ENCODE measurements at regions not wholly inside any gene's neighbourhood (a gene's known extent, or its start where the extent isn't known, plus 50 kb on each side); places are given as distances from the start of the nearest gene placed in this dataset.
A peak's percentile ranks its signal among the peaks of the same experiment; 100 is the strongest.

DNA sequence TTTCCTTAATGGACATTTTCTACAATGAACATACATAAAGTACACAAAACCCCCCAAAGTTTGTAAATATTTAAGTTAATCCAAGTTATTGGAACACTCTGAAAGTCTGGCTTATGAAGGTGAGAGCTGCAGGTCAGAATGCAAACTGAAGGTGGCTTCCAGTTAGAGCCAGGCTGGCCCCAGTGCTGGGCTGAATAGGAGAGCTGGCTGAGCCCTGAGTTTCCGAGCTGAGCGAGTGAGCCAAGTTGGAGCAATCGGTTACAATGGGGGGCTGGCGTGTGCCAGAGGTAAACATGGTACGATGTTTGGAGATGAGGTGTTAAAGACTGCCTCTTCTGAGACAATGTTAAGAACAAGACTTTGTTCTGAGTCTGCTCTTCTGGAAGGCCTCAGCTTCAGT, 230.8 kb upstream of the MCTP2 start:
- TF ChIP-seq CTCF (IDR thresholded peaks at IDR 0.05): no peak
- Histone ChIP-seq H3K27me3 (replicated peaks; ENCODE audit: insufficient read depth) (no peaks in the 10 kb centered on the region), H3K36me3 (no peaks in the 10 kb centered on the region), H3K4me1 (ENCODE audit: control insufficient read depth in 1 of 2, low read depth in 2 of 2) (no peaks in the 10 kb centered on the region), H3K27ac (no peak overlapping the region), H3K9me3 (no peaks in the 10 kb centered on the region), H3K4me3 (no peak overlapping the region)
- no peak for ATAC-seq (ENCODE audit: insufficient number of reproducible peaks, low FRiP score, low read depth)
- no peak for DNase-seq (ENCODE audit: low spot score)

GRCh38 chr15:93997071-93997658, 234.2 kb upstream of the MCTP2 start:
- peak; percentile 35 for TF ChIP-seq CTCF (IDR thresholded peaks at IDR 0.05)
- H3K4me3 ChIP-seq: no peak overlapping the region
- no peaks in the 10 kb centered on the region for H3K9me3 ChIP-seq
- H3K27me3 ChIP-seq (replicated peaks; ENCODE audit: insufficient read depth): no peaks in the 10 kb centered on the region
- DNase-seq (ENCODE audit: low spot score) (no peak), ATAC-seq (ENCODE audit: insufficient number of reproducible peaks, low FRiP score, low read depth) (no peak)
- no peaks in the 10 kb centered on the region for H3K36me3 ChIP-seq
- H3K27ac ChIP-seq: no peak overlapping the region
- no peaks in the 10 kb centered on the region for H3K4me1 ChIP-seq (ENCODE audit: control insufficient read depth in 1 of 2, low read depth in 2 of 2)

GRCh38 chr15:93989440-93989998, 241.8 kb upstream of the MCTP2 start:
- H3K27ac ChIP-seq: no peak overlapping the region
- H3K4me1 ChIP-seq (ENCODE audit: control insufficient read depth in 1 of 2, low read depth in 2 of 2): no peaks in the 10 kb centered on the region
- TF ChIP-seq CTCF (IDR thresholded peaks at IDR 0.05): no peak

GRCh38 chr15:93987068-93987467, 244.3 kb upstream of the MCTP2 start:
- Histone ChIP-seq H3K36me3 (no peaks in the 10 kb centered on the region), H3K9me3 (no peaks in the 10 kb centered on the region), H3K4me3 (no peak overlapping the region), H3K27me3 (replicated peaks; ENCODE audit: insufficient read depth) (no peaks in the 10 kb centered on the region), H3K4me1 (ENCODE audit: control insufficient read depth in 1 of 2, low read depth in 2 of 2) (no peaks in the 10 kb centered on the region), H3K27ac (no peak overlapping the region)
- ATAC-seq (ENCODE audit: insufficient number of reproducible peaks, low FRiP score, low read depth): no peak
- TF ChIP-seq CTCF (IDR thresholded peaks at IDR 0.05): no peak
- DNase-seq (ENCODE audit: low spot score): no peak

More at GRCh38 chr15:93989440-93989998, 241.8 kb upstream of the MCTP2 start:
- no peak for DNase-seq (ENCODE audit: low spot score)
- Histone ChIP-seq H3K4me3 (no peak overlapping the region), H3K9me3 (no peaks in the 10 kb centered on the region), H3K27me3 (replicated peaks; ENCODE audit: insufficient read depth) (no peaks in the 10 kb centered on the region), H3K36me3 (no peaks in the 10 kb centered on the region)
- no peak for ATAC-seq (ENCODE audit: insufficient number of reproducible peaks, low FRiP score, low read depth)

GRCh38 chr15:93986400-93986984, 244.9 kb upstream of the MCTP2 start:
- no peaks in the 10 kb centered on the region for H3K4me1 ChIP-seq (ENCODE audit: control insufficient read depth in 1 of 2, low read depth in 2 of 2)

More at GRCh38 chr15:93986400-93986984, 244.9 kb upstream of the MCTP2 start:
- ATAC-seq (ENCODE audit: insufficient number of reproducible peaks, low FRiP score, low read depth) (no peak), DNase-seq (ENCODE audit: low spot score) (no peak)
- no peak for TF ChIP-seq CTCF (IDR thresholded peaks at IDR 0.05)
- Histone ChIP-seq H3K27me3 (replicated peaks; ENCODE audit: insufficient read depth) (no peaks in the 10 kb centered on the region), H3K4me3 (no peak overlapping the region), H3K9me3 (no peaks in the 10 kb centered on the region), H3K36me3 (no peaks in the 10 kb centered on the region), H3K27ac (no peak overlapping the region)
